GM23248 (cell line): ENCODE measurements at regions not wholly inside any gene's neighbourhood (a gene's known extent, or its start where the extent isn't known, plus 50 kb on each side); places are given as distances from the start of the nearest gene placed in this dataset.

Experiments
- DNase-seq: peaks from one replicate; pipeline ENCODE4 v3.0.0-alpha.2; 2015
- H2AFZ ChIP-seq: fragments of 200-600 bp; sonication (generic); 2 replicates; pipeline ENCODE4 v1.6.1; 2016; ENCODE audit warnings: antibody characterized with exemption
- H3F3A ChIP-seq: fragments of 200-600 bp; sonication (generic); 2 replicates; pipeline ENCODE4 v1.6.1; 2016; ENCODE audit warnings: mild to moderate bottlenecking, antibody characterized with exemption, mixed run types; ENCODE audit not compliant: insufficient read depth
- H3K27ac ChIP-seq: fragments of 200-600 bp; sonication (generic); 2 replicates; pipeline ENCODE4 v1.5.1; 2016; ENCODE audit warnings: mild to moderate bottlenecking
- H3K27me3 ChIP-seq: fragments of 200-600 bp; sonication (generic); replicated peaks from 2 replicates; pipeline ENCODE4 v1.6.1; 2016; ENCODE audit warnings: mild to moderate bottlenecking; ENCODE audit not compliant: insufficient read depth
- H3K36me3 ChIP-seq: fragments of 200-600 bp; sonication (generic); 2 replicates; pipeline ENCODE4 v1.6.1; 2016; ENCODE audit warnings: low read depth, mild to moderate bottlenecking
- H3K4me1 ChIP-seq: fragments of 200-600 bp; sonication (generic); 2 replicates; pipeline ENCODE4 v1.6.1; 2016; ENCODE audit warnings: mild to moderate bottlenecking; ENCODE audit not compliant: insufficient read depth
- H3K4me2 ChIP-seq: fragments of 200-600 bp; sonication (generic); one replicate; pipeline ENCODE4 v1.6.1; 2016; ENCODE audit warnings: mild to moderate bottlenecking; ENCODE audit not compliant: unreplicated experiment
- H3K4me3 ChIP-seq: fragments of 200-600 bp; sonication (generic); 2 replicates; pipeline ENCODE4 v1.5.1; 2016; ENCODE audit warnings: mild to moderate bottlenecking
- H3K79me2 ChIP-seq: fragments of 200-600 bp; sonication (generic); 2 replicates; pipeline ENCODE4 v1.6.1; 2016; ENCODE audit warnings: mild to moderate bottlenecking; ENCODE audit not compliant: insufficient read depth
- H3K9ac ChIP-seq: fragments of 200-600 bp; sonication (generic); 2 replicates; pipeline ENCODE4 v1.6.1; 2016; ENCODE audit warnings: mild to moderate bottlenecking
- H3K9me2 ChIP-seq: fragments of 200-600 bp; sonication (generic); 2 replicates; pipeline ENCODE4 v1.6.1; 2016; ENCODE audit warnings: mixed run types, mild to moderate bottlenecking, moderate library complexity; ENCODE audit not compliant: insufficient read depth
- H3K9me3 ChIP-seq: fragments of 200-600 bp; sonication (generic); one replicate; pipeline ENCODE4 v1.6.1; 2017; ENCODE audit warnings: low read depth
- H4K20me1 ChIP-seq: fragments of 200-600 bp; sonication (generic); 2 replicates; pipeline ENCODE4 v1.6.0; 2016; ENCODE audit not compliant: insufficient read depth
- EZH2 ChIP-seq: fragments of 200-600 bp; sonication (generic); IDR thresholded peaks from 2 replicates; pipeline ENCODE4 v1.6.1; 2018; ENCODE audit warnings: antibody characterized with exemption, mild to moderate bottlenecking; ENCODE audit not compliant: insufficient read depth, poor library complexity, severe bottlenecking
- EZH2phosphoT487 ChIP-seq: fragments of 200-600 bp; sonication (generic); IDR thresholded peaks from 2 replicates; pipeline ENCODE4 v1.6.1; 2018; ENCODE audit warnings: antibody characterized with exemption, moderate library complexity, mild to moderate bottlenecking, low read depth; ENCODE audit not compliant: insufficient read depth
- WGBS, 2 experiments: methylation state at CpG; one replicate each; pipeline ENCODE4 v1.1.6; 2015 to 2017; ENCODE audit warnings: low lambda C conversion rate in 2 of 2, low coverage in 1 of 2; ENCODE audit errors: missing lambda C conversion rate in 2 of 2; 5-methylcytosine and 5-hydroxymethylcytosine counted together
- in situ Hi-C: fragments of 300-500 bp; cut with MboI; formaldehyde crosslinking; loops from 2 replicates; pipeline ENCODE4 v1.15.0; 2020

DNA sequence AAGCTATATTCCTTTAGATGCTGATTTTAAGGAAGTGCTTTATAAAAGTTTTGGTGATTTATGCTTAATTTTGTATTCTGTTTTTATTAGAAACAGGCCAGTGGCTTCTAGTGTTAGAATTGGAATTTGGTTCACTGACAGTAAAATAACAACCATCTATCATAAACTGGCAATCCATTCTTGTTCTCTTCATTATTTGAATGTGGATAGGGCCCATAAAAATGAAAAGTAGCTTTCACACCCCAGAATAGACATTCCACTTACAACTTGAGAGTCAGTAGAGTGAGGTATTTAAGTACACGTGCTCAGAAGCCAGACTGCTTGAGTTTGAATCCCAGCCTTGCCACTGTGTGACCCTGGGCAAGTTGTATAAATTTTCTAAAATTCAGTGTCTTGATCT is 232.4 kb upstream of the CTSO start:
- Histone ChIP-seq H3K36me3 (no peaks in the 10 kb centered on the region), H3K4me1 (peaks cover 10% of the 10 kb centered on the region), H3K27me3 (no peaks in the 10 kb centered on the region), H3K27ac (no peak overlapping the region), H3K9ac (no peak overlapping the region), H3K9me2 (no peaks in the 10 kb centered on the region), H3K4me3 (no peak overlapping the region), H3K79me2 (no peaks in the 10 kb centered on the region), H3F3A (no peaks in the 10 kb centered on the region), H4K20me1 (no peaks in the 10 kb centered on the region), H2AFZ (no peak overlapping the region), H3K4me2 (no peak overlapping the region), H3K9me3 (no peaks in the 10 kb centered on the region)
- 49 to 50% methylated on average over 1 of the region's 1 CpG for WGBS, 2 experiments
- TF ChIP-seq EZH2 (no peak), EZH2phosphoT487 (no peak)
- DNase-seq: no peak
- in situ Hi-C loops: no loop called here

- no peak for DNase-seq
- H2AFZ ChIP-seq: no peak overlapping the region
- H3K9ac ChIP-seq: no peak overlapping the region
- H3K9me2 ChIP-seq: no peaks in the 10 kb centered on the region
- no peaks in the 10 kb centered on the region for H3K36me3 ChIP-seq
- H3K4me3 ChIP-seq: no peak overlapping the region
- no peaks in the 10 kb centered on the region for H4K20me1 ChIP-seq
- no peaks in the 10 kb centered on the region for H3F3A ChIP-seq
- H3K27ac ChIP-seq: no peak overlapping the region
- TF ChIP-seq EZH2 (no peak), EZH2phosphoT487 (no peak)
- no peaks in the 10 kb centered on the region for H3K27me3 ChIP-seq
- no peaks in the 10 kb centered on the region for H3K79me2 ChIP-seq
- no peaks in the 10 kb centered on the region for H3K9me3 ChIP-seq
- H3K4me1 ChIP-seq: peaks cover 4% of the 10 kb centered on the region
- in situ Hi-C loops: no loop called here
- no peak overlapping the region for H3K4me2 ChIP-seq
- WGBS, 2 experiments: 90 to 92% methylated on average over 4 of the region's 4 CpGs
Measured at GRCh38 chr4:156185514-156186055, 231.9 kb upstream of the CTSO start.

DNA sequence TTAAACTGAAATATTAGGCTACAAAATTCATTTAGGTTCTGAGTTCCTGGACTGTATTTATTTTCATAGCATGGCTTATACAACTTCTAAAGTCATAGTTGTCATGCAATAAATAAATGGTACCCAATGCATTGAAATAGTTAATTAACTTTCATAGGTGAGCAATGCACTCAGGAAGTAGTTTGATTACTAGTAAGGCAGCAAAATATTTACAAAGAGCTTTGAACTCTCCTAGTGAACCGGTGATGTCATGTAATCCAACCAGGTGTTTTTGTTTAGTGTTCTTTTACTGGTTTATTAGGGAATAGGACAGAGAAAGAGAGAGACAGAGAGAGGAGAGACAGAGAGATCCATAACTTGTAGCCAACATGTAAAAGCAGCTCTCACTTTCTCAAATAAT is 228.6 kb upstream of the CTSO start:
- no peaks in the 10 kb centered on the region for H3K9me2 ChIP-seq
- no peaks in the 10 kb centered on the region for H3K79me2 ChIP-seq
- H3K9ac ChIP-seq: no peak overlapping the region
- no peak overlapping the region for H3K4me2 ChIP-seq
- no peak overlapping the region for H2AFZ ChIP-seq
- no peaks in the 10 kb centered on the region for H3K27me3 ChIP-seq
- no peaks in the 10 kb centered on the region for H3K9me3 ChIP-seq
- no peaks in the 10 kb centered on the region for H3K4me1 ChIP-seq
- no peak overlapping the region for H3K4me3 ChIP-seq
- 6 to 11% methylated on average over 1 of the region's 1 CpG for WGBS, 2 experiments
- no peak overlapping the region for H3K27ac ChIP-seq
- in situ Hi-C loops: no loop called here
- H4K20me1 ChIP-seq: no peaks in the 10 kb centered on the region
- no peaks in the 10 kb centered on the region for H3K36me3 ChIP-seq
- DNase-seq: peak; percentile 6
- H3F3A ChIP-seq: no peaks in the 10 kb centered on the region
- no peak for TF ChIP-seq EZH2phosphoT487
- TF ChIP-seq EZH2: no peak

- no peak for TF ChIP-seq EZH2
- H3K27ac ChIP-seq: no peak overlapping the region
- H3F3A ChIP-seq: no peaks in the 10 kb centered on the region
- in situ Hi-C loops: no loop called here
- no peaks in the 10 kb centered on the region for H3K79me2 ChIP-seq
- DNase-seq: no peak
- peaks cover 4% of the 10 kb centered on the region; the same call in 1 of the 2 replicates for H3K36me3 ChIP-seq
- H3K4me1 ChIP-seq: no peaks in the 10 kb centered on the region
- H4K20me1 ChIP-seq: no peaks in the 10 kb centered on the region
- H3K9me3 ChIP-seq: no peaks in the 10 kb centered on the region
- H3K9ac ChIP-seq: no peak overlapping the region
- H3K4me2 ChIP-seq: no peak overlapping the region
- no peak overlapping the region for H3K4me3 ChIP-seq
- 97 to 98% methylated on average over 3 of the region's 3 CpGs for WGBS, 2 experiments
- H3K27me3 ChIP-seq: no peaks in the 10 kb centered on the region
- H2AFZ ChIP-seq: no peak overlapping the region
- H3K9me2 ChIP-seq: 0 out of 2 replicates have a peak, but pooled peaks cover 3% of the 10 kb centered on the region
Measured at GRCh38 chr4:156177941-156178340, 224.3 kb upstream of the CTSO start.

GRCh38 chr4:156176896-156177295 is 223.2 kb upstream of the CTSO start:
- Histone ChIP-seq H3K4me3 (no peak overlapping the region), H3K9me3 (no peaks in the 10 kb centered on the region), H2AFZ (no peak overlapping the region), H3K9me2 (0 out of 2 replicates have a peak, but pooled peaks cover 3% of the 10 kb centered on the region), H3K27ac (no peak overlapping the region), H3F3A (no peaks in the 10 kb centered on the region), H3K4me1 (no peaks in the 10 kb centered on the region), H3K4me2 (no peak overlapping the region), H3K36me3 (peaks cover 4% of the 10 kb centered on the region; the same call in 1 of the 2 replicates), H4K20me1 (no peaks in the 10 kb centered on the region), H3K27me3 (no peaks in the 10 kb centered on the region), H3K9ac (no peak overlapping the region), H3K79me2 (no peaks in the 10 kb centered on the region)
- in situ Hi-C loops: no loop called here
- WGBS, 2 experiments: 74 to 78% methylated on average over 3 of the region's 3 CpGs
- DNase-seq: no peak
- TF ChIP-seq EZH2: no peak
- TF ChIP-seq EZH2phosphoT487: no peak
